Ishikawa (cell line): ENCODE measurements at regions not wholly inside any gene's neighbourhood (a gene's known extent, or its start where the extent isn't known, plus 50 kb on each side); places are given as distances from the start of the nearest gene placed in this dataset.

Experiments
- CEBPB ChIP-seq: IDR thresholded peaks from 2 replicates; pipeline ENCODE4 v1.6.1; 2012
- FOXM1 ChIP-seq: IDR thresholded peaks from 2 replicates; pipeline ENCODE4 v1.6.1; 2012; ENCODE audit warnings: low read depth, borderline replicate concordance
- TF ChIP-seq, protein P1 (sequence below): IDR thresholded peaks from 2 replicates; pipeline ENCODE4 v1.6.1; 2012; ENCODE audit warnings: low read depth, mild to moderate bottlenecking

DNA sequence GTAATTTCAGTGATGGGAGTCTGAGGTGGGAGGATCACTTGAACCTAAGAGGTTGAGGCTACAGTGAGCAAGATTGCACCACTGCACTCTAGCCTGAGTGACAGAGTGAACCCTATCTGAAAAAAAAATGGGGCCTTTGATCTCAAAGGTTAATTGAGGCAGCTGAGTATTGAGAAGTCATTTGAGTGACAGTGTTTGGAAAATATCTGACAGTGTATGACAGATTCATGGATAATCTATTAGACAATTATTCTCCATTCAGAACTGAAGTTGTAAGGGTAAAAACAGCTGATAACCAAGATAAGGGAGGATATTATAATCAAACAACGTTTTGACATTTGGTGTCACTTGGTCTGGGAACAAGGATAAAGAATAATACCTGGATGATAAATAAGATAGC is 50.9 kb upstream of the CD36 start:
- TF ChIP-seq, protein P1, sequence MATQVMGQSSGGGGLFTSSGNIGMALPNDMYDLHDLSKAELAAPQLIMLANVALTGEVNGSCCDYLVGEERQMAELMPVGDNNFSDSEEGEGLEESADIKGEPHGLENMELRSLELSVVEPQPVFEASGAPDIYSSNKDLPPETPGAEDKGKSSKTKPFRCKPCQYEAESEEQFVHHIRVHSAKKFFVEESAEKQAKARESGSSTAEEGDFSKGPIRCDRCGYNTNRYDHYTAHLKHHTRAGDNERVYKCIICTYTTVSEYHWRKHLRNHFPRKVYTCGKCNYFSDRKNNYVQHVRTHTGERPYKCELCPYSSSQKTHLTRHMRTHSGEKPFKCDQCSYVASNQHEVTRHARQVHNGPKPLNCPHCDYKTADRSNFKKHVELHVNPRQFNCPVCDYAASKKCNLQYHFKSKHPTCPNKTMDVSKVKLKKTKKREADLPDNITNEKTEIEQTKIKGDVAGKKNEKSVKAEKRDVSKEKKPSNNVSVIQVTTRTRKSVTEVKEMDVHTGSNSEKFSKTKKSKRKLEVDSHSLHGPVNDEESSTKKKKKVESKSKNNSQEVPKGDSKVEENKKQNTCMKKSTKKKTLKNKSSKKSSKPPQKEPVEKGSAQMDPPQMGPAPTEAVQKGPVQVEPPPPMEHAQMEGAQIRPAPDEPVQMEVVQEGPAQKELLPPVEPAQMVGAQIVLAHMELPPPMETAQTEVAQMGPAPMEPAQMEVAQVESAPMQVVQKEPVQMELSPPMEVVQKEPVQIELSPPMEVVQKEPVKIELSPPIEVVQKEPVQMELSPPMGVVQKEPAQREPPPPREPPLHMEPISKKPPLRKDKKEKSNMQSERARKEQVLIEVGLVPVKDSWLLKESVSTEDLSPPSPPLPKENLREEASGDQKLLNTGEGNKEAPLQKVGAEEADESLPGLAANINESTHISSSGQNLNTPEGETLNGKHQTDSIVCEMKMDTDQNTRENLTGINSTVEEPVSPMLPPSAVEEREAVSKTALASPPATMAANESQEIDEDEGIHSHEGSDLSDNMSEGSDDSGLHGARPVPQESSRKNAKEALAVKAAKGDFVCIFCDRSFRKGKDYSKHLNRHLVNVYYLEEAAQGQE = no peak
- TF ChIP-seq CEBPB = no peak
- no peak for TF ChIP-seq FOXM1
